ENCODE measurements at regions not wholly inside any gene's neighbourhood (a gene's known extent, or its start where the extent isn't known, plus 50 kb on each side); places are given as distances from the start of the nearest gene placed in this dataset.
"Not testable (repeated sequence)": the region's sequence is repeated elsewhere in the genome, so short reads cannot be mapped to it uniquely, and the experiment has no call there.

DNA sequence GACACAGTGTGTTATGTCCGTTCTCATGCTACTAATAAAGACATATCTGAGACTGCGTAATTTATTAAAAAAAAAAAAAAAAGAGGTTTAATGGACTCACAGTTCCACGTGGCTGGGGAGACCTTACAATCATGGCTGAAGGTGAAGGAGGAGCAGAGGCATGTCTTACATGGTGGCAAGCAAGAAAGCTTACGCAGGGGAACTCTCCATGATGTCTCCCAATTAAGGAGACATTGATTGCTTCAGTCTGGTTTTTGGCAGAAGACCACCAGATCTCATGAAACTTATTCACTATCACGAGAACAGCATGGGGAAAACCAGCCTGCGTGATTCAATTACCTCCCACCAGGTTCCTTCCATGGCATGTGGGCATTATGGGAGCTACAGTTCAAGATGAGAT is 221.8 kb downstream of the ASMT start:
- H3K4me1 ChIP-seq = no peaks in the 10 kb centered on the region
- H3K27me3 ChIP-seq = no peaks in the 10 kb centered on the region
- H3K9me3 ChIP-seq = peaks cover 39% of the 10 kb centered on the region
- H3K9ac ChIP-seq = no peak overlapping the region
- no peak for TF ChIP-seq Cebpa-rat (IDR thresholded peaks at IDR 0.05)
- H4K20me1 ChIP-seq = no peaks in the 10 kb centered on the region
- no peaks in the 10 kb centered on the region for H3K36me3 ChIP-seq
- no peak overlapping the region for H3K4me2 ChIP-seq
- no peak overlapping the region for H3K27ac ChIP-seq
- H3K4me3 ChIP-seq = no peak overlapping the region

DNA sequence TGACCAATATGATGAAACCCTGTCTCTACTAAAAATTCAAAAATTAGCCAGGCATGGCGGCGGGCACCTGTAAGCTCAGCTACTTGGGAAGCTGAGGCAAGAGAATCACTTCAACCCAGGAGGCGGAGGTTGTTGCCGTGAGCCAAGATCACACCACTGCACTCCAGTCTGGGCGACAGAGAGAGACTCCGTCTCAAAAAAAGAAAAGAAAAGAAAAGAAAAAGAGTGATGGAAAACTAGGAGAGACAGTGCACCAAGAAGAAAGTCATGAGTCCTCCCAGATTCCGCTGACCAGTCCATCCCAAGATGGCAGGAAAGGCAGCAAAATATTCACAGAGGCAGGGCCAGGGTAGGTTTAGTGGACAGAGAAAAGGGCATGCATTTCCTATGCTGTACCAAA is 226.9 kb downstream of the ASMT start:
- H3K27me3 ChIP-seq = no peaks in the 10 kb centered on the region
- no peaks in the 10 kb centered on the region for H3K36me3 ChIP-seq
- TF ChIP-seq Cebpa-rat (IDR thresholded peaks at IDR 0.05) = no peak
- no peaks in the 10 kb centered on the region for H4K20me1 ChIP-seq
- H3K27ac ChIP-seq = no peak overlapping the region
- H3K9me3 ChIP-seq = peaks cover 21% of the 10 kb centered on the region
- no peaks in the 10 kb centered on the region for H3K4me1 ChIP-seq
- H3K4me3 ChIP-seq = no peak overlapping the region
- no peak overlapping the region for H3K4me2 ChIP-seq
- no peak overlapping the region for H3K9ac ChIP-seq

DNA sequence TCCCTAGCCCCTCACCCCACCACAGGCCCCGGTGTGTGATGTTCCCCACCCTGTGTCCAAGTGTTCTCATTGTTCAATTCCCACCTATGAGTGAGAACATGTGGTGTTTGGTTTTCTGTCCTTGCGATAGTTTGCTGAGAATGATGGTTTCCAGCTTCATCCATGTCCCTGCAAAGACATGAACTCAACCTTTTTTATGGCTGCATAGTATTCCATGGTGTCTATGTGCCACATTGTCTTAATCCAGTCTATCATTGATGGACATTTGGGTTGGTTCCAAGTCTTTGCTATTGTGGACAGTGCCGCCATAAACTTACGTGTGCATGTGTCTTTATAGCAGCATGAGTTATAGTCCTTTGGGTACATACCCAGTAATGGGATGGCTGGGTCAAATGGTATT is 232.1 kb downstream of the ASMT start:
- not testable (repeated sequence) for H3K4me3 ChIP-seq, H3K36me3 ChIP-seq, H3K27ac ChIP-seq, H3K9ac ChIP-seq, H3K4me1 ChIP-seq, H3K9me3 ChIP-seq, H3K4me2 ChIP-seq, H4K20me1 ChIP-seq, H3K27me3 ChIP-seq

DNA sequence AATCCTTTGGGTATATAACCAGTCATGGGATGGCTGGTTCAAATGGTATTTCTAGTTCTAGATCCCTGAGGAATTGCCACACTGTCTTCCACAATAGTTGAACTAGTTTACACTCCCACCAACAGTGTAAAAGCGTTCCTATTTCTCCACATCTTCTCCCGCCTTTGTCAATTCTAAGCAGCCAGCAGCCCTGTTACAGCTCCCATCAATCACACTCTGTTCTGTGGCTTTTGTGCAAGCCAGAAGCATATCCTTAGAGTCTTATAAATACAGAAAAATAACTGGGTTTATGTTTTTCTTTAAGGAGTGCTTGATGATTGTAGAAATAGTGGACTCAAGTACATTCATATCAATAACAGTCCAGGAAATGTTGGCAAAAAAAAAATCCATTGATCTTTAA is 232.9 kb downstream of the ASMT start:
- H3K4me1 ChIP-seq, H3K4me2 ChIP-seq: not testable (repeated sequence)

DNA sequence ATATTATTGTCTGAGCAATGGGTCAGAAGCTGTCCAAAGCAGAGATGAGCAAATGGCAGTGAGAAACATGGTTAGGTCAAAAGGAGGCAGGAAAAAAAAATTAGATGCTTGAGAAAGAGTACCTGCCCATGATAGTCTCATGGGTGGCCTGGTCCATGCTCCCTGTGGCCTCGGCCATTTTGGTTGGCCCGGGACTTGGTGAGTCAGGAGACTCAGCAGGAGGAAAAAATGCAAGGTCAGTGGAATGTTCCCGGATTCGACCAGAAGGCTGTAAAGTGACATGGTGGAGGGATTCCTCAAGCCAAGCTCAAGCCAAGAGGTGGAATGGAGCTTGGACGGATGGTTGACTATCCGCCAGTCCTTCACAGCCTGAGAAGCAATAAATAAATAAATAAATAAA is 236.7 kb downstream of the ASMT start:
- H4K20me1 ChIP-seq = no peaks in the 10 kb centered on the region
- H3K36me3 ChIP-seq = no peaks in the 10 kb centered on the region
- H3K9ac ChIP-seq = no peak overlapping the region
- H3K27ac ChIP-seq = no peak overlapping the region
- peaks cover 14% of the 10 kb centered on the region for H3K9me3 ChIP-seq
- H3K4me2 ChIP-seq = no peak overlapping the region
- H3K4me3 ChIP-seq = no peak overlapping the region
- H3K4me1 ChIP-seq = no peaks in the 10 kb centered on the region
- no peak for TF ChIP-seq Cebpa-rat (IDR thresholded peaks at IDR 0.05)
- no peaks in the 10 kb centered on the region for H3K27me3 ChIP-seq

More for the DNA sequence above, 232.9 kb downstream of the ASMT start:
- H3K9me3 ChIP-seq = peaks cover 14% of the 10 kb centered on the region
- not testable (repeated sequence) for H4K20me1 ChIP-seq, H3K4me3 ChIP-seq, H3K27me3 ChIP-seq, H3K9ac ChIP-seq, H3K36me3 ChIP-seq, H3K27ac ChIP-seq

DNA sequence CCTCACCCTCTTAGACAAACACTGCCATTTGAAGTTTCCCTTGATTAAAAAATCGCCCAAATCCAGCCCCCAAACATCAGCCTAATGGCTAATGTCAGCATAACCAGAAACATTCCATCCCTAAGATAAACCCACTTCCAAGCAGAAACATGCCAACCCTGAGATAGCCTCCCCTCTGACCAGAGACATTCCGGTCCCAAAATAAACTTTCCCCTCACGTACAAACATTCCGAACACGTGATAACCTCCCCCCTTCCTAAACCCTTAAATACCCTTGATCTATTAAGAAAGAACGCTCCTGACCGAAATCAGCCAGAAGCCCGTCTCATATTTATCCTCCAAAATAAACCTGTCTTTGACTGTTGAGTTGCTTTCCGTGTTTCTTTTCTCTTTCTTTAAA is 237.2 kb downstream of the ASMT start:
- Histone ChIP-seq H3K9ac (no peak overlapping the region), H4K20me1 (no peaks in the 10 kb centered on the region), H3K9me3 (peaks cover 14% of the 10 kb centered on the region), H3K27ac (no peak overlapping the region), H3K36me3 (no peaks in the 10 kb centered on the region), H3K4me2 (no peak overlapping the region), H3K4me3 (no peak overlapping the region), H3K4me1 (no peaks in the 10 kb centered on the region), H3K27me3 (no peaks in the 10 kb centered on the region)
- no peak for TF ChIP-seq Cebpa-rat (IDR thresholded peaks at IDR 0.05)

DNA sequence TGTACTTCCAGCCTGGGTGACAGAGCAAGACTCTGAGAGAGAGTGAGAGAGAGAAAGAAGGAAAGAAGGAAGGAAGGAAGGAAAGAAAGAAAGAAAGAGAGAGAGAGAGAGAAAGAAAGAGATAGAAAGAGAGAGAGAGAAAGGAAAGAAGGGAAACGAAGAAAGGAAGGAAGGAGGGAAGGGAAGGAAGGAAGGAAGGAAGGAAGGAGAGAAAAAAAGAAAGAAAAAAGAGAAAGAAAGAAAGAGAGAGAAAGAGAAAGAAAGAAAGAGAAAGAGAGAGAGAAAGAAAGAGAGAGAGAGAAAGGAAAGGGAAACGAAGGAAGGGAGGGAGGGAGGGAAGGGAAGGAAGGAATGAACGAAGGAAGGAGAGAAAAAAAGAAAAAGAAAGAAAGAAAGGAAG is 238.6 kb downstream of the ASMT start:
- Histone ChIP-seq H3K9ac (no peak overlapping the region), H3K4me1 (no peaks in the 10 kb centered on the region), H4K20me1 (no peaks in the 10 kb centered on the region), H3K4me3 (no peak overlapping the region), H3K4me2 (no peak overlapping the region), H3K27ac (no peak overlapping the region), H3K9me3 (peaks cover 14% of the 10 kb centered on the region), H3K27me3 (no peaks in the 10 kb centered on the region), H3K36me3 (no peaks in the 10 kb centered on the region)
- TF ChIP-seq Cebpa-rat (IDR thresholded peaks at IDR 0.05) = no peak

DNA sequence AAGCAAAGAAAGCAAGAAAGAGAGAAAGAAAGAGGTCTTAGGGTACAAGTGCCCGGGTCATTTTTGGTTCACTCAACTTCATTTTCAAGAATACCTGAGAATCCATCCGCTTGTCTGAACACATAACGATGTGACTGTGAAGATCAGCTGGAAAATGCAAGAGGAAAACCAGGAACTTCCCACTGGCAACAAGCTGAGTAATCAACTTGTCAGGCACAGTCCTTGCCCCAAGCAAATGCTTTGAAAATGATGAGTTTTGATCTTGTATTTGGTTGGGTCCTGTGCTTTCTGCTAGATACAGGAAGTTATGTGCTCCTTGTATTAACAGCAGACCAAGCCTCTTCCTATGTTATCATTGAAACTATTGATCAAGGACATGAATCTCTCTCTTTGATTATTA is 239.1 kb downstream of the ASMT start:
- no peaks in the 10 kb centered on the region for H4K20me1 ChIP-seq
- H3K9ac ChIP-seq = no peak overlapping the region
- H3K36me3 ChIP-seq = no peaks in the 10 kb centered on the region
- no peaks in the 10 kb centered on the region for H3K4me1 ChIP-seq
- no peak overlapping the region for H3K4me2 ChIP-seq
- no peak for TF ChIP-seq Cebpa-rat (IDR thresholded peaks at IDR 0.05)
- H3K9me3 ChIP-seq = peaks cover 14% of the 10 kb centered on the region
- H3K4me3 ChIP-seq = no peak overlapping the region
- H3K27me3 ChIP-seq = no peaks in the 10 kb centered on the region
- H3K27ac ChIP-seq = no peak overlapping the region

DNA sequence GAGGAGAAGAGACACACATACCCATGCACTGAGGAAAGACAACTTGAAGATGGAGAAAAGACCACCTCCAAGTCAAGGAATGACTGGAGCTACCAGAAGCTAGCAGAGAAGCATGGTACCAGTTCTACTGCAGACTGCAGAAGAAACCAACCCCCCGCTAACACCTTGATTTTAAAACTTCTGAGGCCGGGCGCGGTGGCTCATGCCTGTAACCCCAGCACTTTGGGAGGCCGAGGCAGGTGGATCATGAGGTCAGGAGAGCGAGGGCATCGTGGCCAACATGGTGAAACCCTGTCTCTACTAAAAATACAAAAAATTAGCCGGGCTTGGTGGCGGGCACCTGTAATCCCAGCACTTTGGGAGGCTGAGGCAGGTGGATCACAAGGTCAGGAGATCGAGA is 240.0 kb downstream of the ASMT start:
- not testable (repeated sequence) for H3K27me3 ChIP-seq

DNA sequence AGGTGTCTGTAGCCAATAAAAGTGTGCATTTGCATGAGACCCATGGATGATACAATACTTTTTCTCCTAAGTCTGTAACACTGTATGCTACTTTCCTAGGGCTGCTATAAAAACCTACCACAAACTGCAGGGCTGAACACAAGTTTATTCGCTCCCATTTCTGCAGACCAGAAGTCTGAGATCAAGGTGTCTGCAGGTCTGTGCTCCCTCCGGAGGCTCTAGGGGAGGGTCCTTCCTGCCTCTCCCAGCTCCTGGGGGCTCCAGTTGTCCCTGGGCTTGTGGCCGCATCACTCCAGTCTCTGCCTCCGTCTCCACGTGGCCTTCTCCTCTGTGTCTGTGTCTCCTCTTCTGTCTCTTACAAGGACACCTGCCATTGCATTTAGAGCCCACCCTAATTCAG is 244.4 kb downstream of the ASMT start:
- not testable (repeated sequence) for H3K27ac ChIP-seq, H4K20me1 ChIP-seq, H3K4me3 ChIP-seq, H3K9me3 ChIP-seq, H3K4me1 ChIP-seq, H3K36me3 ChIP-seq, H3K4me2 ChIP-seq, H3K27me3 ChIP-seq, H3K9ac ChIP-seq

More for the DNA sequence above, 240.0 kb downstream of the ASMT start:
- not testable (repeated sequence) for H3K36me3 ChIP-seq, H3K27ac ChIP-seq, H3K4me1 ChIP-seq, H3K4me3 ChIP-seq, H3K9ac ChIP-seq, H3K4me2 ChIP-seq, H4K20me1 ChIP-seq
- peaks cover 14% of the 10 kb centered on the region for H3K9me3 ChIP-seq

DNA sequence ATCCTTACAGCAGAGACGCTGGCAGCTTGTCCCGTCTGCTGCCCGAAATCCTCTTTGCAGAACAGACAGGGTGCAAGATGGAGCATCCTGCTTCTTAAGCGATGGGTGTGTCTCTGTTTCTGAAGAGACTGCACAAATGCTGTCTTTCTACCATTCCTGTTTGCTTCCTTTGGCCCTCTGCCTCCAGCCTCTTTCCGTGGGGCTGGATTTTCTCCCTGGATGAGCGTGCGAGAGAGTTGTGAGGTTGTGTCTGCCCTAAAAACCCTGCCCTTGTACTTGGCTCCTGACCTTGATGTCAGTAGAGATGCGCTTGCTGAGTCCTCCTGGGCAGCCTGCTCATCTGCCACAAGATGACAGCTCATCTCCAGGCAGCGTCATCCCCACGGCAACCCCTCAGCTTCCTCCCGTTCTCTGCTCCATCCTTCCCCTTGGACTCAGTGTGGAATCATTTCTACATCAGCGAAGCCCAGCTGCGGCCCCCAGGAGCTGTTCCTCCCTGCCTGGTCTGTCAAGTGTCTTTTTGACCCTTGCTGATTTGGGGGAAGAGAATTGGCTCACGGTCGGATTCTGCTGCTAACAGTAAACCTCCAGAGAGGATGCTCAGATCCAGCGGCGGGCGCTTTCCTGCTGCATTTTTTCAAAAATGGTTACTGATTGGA is 246.2 kb downstream of the ASMT start:
- Histone ChIP-seq H3K27me3 (no peaks in the 10 kb centered on the region), H3K36me3 (no peaks in the 10 kb centered on the region), H3K9ac (no peak overlapping the region), H4K20me1 (no peaks in the 10 kb centered on the region), H3K27ac (no peak overlapping the region), H3K4me2 (no peak overlapping the region), H3K4me3 (no peak overlapping the region), H3K4me1 (no peaks in the 10 kb centered on the region), H3K9me3 (no peaks in the 10 kb centered on the region)
- no peak for TF ChIP-seq Cebpa-rat (IDR thresholded peaks at IDR 0.05)

DNA sequence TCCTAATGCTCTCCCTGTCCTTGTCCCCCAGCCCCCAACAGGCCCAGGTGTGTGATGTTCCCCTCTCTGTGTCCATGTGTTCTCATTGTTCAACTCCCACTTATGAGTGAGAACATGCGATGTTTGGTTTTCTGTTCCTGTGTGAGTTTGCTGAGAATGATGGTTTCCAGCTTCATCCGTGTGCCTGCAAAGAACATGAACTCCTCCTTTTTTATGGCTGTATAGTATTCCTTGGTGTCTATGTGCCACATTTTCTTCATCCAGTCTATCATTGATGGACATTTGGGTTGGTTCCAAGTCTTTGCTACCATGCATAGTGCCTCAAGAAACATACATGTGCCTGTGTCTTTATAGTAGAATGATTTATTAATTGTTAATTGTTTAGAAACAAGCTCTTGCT is 249.1 kb downstream of the ASMT start:
- H4K20me1 ChIP-seq, H3K4me3 ChIP-seq, H3K27ac ChIP-seq, H3K9ac ChIP-seq, H3K36me3 ChIP-seq, H3K27me3 ChIP-seq, H3K9me3 ChIP-seq, H3K4me2 ChIP-seq, H3K4me1 ChIP-seq: not testable (repeated sequence)

Measured in BLaER1 (cell line).